ENCODE measurements at regions not wholly inside any gene's neighbourhood (a gene's known extent, or its start where the extent isn't known, plus 50 kb on each side); places are given as distances from the start of the nearest gene placed in this dataset.

GRCh38 chr10:128972036-128972405, 495.0 kb upstream of the MGMT start:
- H3K27me3 ChIP-seq (ENCODE audit: control insufficient read depth in 4 of 4, insufficient read depth in 4 of 4, low read length in 3 of 4): peaks cover 0 to 3% (median 0%) of the 10 kb centered on the region in 4 donors
- H3K4me1 ChIP-seq (ENCODE audit: control insufficient read depth in 4 of 4, insufficient read depth in 4 of 4, low read length in 3 of 4): no peaks in the 10 kb centered on the region
- no peak overlapping the region for H3K27ac ChIP-seq (ENCODE audit: low read depth in 1 of 2, low read length in 2 of 2)
- H3K4me3 ChIP-seq (ENCODE audit: low read depth in 1 of 3, low read length in 3 of 3): no peak overlapping the region
- no peak overlapping the region for H3K9ac ChIP-seq (ENCODE audit: low read depth in 1 of 2, low read length in 2 of 2)
- no peaks in the 10 kb centered on the region for H3K36me3 ChIP-seq (ENCODE audit: control insufficient read depth in 4 of 4, insufficient read depth in 3 of 4, low read depth in 1 of 4, low read length in 3 of 4)
- no peak for DNase-seq (ENCODE audit: low spot score)
- no peak for TF ChIP-seq CTCF (IDR thresholded peaks at IDR 0.05; ENCODE audit: low read depth, low read length, missing input control)
- TF ChIP-seq RAD21 (IDR thresholded peaks at IDR 0.05): no peak
- no peak for TF ChIP-seq ATF3 (IDR thresholded peaks at IDR 0.05)
- no peak for TF ChIP-seq ZBTB33 (IDR thresholded peaks at IDR 0.05)
- TF ChIP-seq EGR1 (IDR thresholded peaks at IDR 0.05; ENCODE audit: low read depth in 2 of 2): no peak
- no peak for TF ChIP-seq GABPA (IDR thresholded peaks at IDR 0.05 in 1 of 2, conservative IDR thresholded peaks at IDR 0.05 in 1 of 2)
- TF ChIP-seq YY1 (IDR thresholded peaks at IDR 0.05): no peak
- no peak for TF ChIP-seq RXRA (IDR thresholded peaks at IDR 0.05)
- TF ChIP-seq TAF1 (conservative IDR thresholded peaks at IDR 0.05): no peak
- no peak for TF ChIP-seq MAX (IDR thresholded peaks at IDR 0.05)
- no peak for TF ChIP-seq HNF4G (IDR thresholded peaks at IDR 0.05)
- no peak for TF ChIP-seq REST (IDR thresholded peaks at IDR 0.05)
- no peak for TF ChIP-seq JUND (IDR thresholded peaks at IDR 0.05)
- H3K9me3 ChIP-seq (ENCODE audit: control insufficient read depth in 4 of 4, low read length in 3 of 4): no peaks in the 10 kb centered on the region
- 78% methylated on average over 2 of the region's 2 CpGs for WGBS

- Histone ChIP-seq H3K27me3 (ENCODE audit: control insufficient read depth in 4 of 4, insufficient read depth in 4 of 4, low read length in 3 of 4) (peaks cover 0 to 3% (median 0%) of the 10 kb centered on the region in 4 donors), H3K27ac (ENCODE audit: low read depth in 1 of 2, low read length in 2 of 2) (no peak overlapping the region), H3K36me3 (ENCODE audit: control insufficient read depth in 4 of 4, insufficient read depth in 3 of 4, low read depth in 1 of 4, low read length in 3 of 4) (no peaks in the 10 kb centered on the region), H3K9ac (ENCODE audit: low read depth in 1 of 2, low read length in 2 of 2) (no peak overlapping the region), H3K4me3 (ENCODE audit: low read depth in 1 of 3, low read length in 3 of 3) (no peak overlapping the region), H3K4me1 (ENCODE audit: control insufficient read depth in 4 of 4, insufficient read depth in 4 of 4, low read length in 3 of 4) (no peaks in the 10 kb centered on the region), H3K9me3 (ENCODE audit: control insufficient read depth in 4 of 4, low read length in 3 of 4) (no peaks in the 10 kb centered on the region)
- 72% methylated on average over 6 of the region's 6 CpGs for WGBS
- no peak for DNase-seq (ENCODE audit: low spot score)
- TF ChIP-seq REST (IDR thresholded peaks at IDR 0.05): no peak
- no peak for TF ChIP-seq FOXA2 (IDR thresholded peaks at IDR 0.05)
- no peak for TF ChIP-seq HNF4G (IDR thresholded peaks at IDR 0.05)
- TF ChIP-seq ZBTB33 (IDR thresholded peaks at IDR 0.05): no peak
- TF ChIP-seq MAX (IDR thresholded peaks at IDR 0.05): no peak
- no peak for TF ChIP-seq HNF4A (conservative IDR thresholded peaks at IDR 0.05)
- no peak for TF ChIP-seq FOXA1 (IDR thresholded peaks at IDR 0.05)
- TF ChIP-seq SP1 (IDR thresholded peaks at IDR 0.05): no peak
- no peak for TF ChIP-seq JUND (IDR thresholded peaks at IDR 0.05)
- TF ChIP-seq NR2F2 (IDR thresholded peaks at IDR 0.05): no peak
- TF ChIP-seq ATF3 (IDR thresholded peaks at IDR 0.05): no peak
- TF ChIP-seq GABPA (IDR thresholded peaks at IDR 0.05 in 1 of 2, conservative IDR thresholded peaks at IDR 0.05 in 1 of 2): no peak
- TF ChIP-seq EGR1 (IDR thresholded peaks at IDR 0.05; ENCODE audit: low read depth in 2 of 2): no peak
- TF ChIP-seq YY1 (IDR thresholded peaks at IDR 0.05): no peak
Observed at GRCh38 chr10:128973221-128973620, 493.8 kb upstream of the MGMT start.

Measured in liver (tissue), 8 donors.